Spleen (tissue), 11 donors: ENCODE measurements at regions not wholly inside any gene's neighbourhood (a gene's known extent, or its start where the extent isn't known, plus 50 kb on each side); places are given as distances from the start of the nearest gene placed in this dataset.

Experiments used
- DNase-seq: peaks from one replicate; pipeline ENCODE4 v3.0.0-alpha.2; 2020
- H3K27ac ChIP-seq, 8 donors: fragments of 200-600 bp; sonication (generic) in 7 of 8; 1 replicate in 4 of 8; 2 replicates in 4 of 8; pipeline versions ENCODE4 v1.5.0 to v1.8.0; 2016 to 2021; ENCODE audit warnings: inconsistent platforms in 4 of 8, mild to moderate bottlenecking in 4 of 8, moderate library complexity in 1 of 8
- H3K27me3 ChIP-seq, 7 donors: fragments of 200-600 bp; sonication (generic) in 6 of 7; replicated peaks in 1 of 7; 1 replicate in 4 of 7; 2 replicates in 3 of 7; pipeline versions ENCODE4 v1.5.0 to v1.8.0; 2016 to 2021; ENCODE audit warnings: inconsistent platforms in 3 of 7, mild to moderate bottlenecking in 1 of 7
- H3K36me3 ChIP-seq, 6 donors: fragments of 200-600 bp; sonication (generic) in 5 of 6; 1 replicate in 4 of 6; 2 replicates in 2 of 6; pipeline versions ENCODE4 v1.5.0 to v1.8.0; 2016 to 2021; ENCODE audit warnings: inconsistent platforms in 2 of 6
- H3K4me1 ChIP-seq, 6 donors: fragments of 200-600 bp; sonication (generic) in 5 of 6; 1 replicate in 3 of 6; 2 replicates in 3 of 6; pipeline versions ENCODE4 v1.5.0 to v1.8.0; 2016 to 2021; ENCODE audit warnings: inconsistent platforms in 3 of 6
- H3K4me3 ChIP-seq, 8 donors: fragments of 200-600 bp; sonication (generic) in 7 of 8; 1 replicate in 4 of 8; 2 replicates in 4 of 8; pipeline versions ENCODE4 v1.5.0 to v1.8.0; 2016 to 2021; ENCODE audit warnings: inconsistent platforms in 4 of 8, mild to moderate bottlenecking in 4 of 8, moderate library complexity in 2 of 8
- H3K9me3 ChIP-seq, 8 donors: fragments of 200-600 bp; sonication (generic) in 7 of 8; 1 replicate in 4 of 8; 2 replicates in 4 of 8; pipeline versions ENCODE4 v1.5.0 to v1.8.0; 2016 to 2021; ENCODE audit warnings: inconsistent platforms in 4 of 8
- POLR2A ChIP-seq, 3 donors: fragments of 450-650 bp; IDR thresholded peaks; one replicate each; pipeline ENCODE4 v1.5.1; 2017; ENCODE audit warnings: antibody characterized with exemption in 3 of 3, mild to moderate bottlenecking in 1 of 3
- POLR2AphosphoS5 ChIP-seq, 3 donors: sonication (generic); formaldehyde crosslinking; IDR thresholded peaks; one replicate each; pipeline ENCODE4 v1.5.1; 2017; ENCODE audit warnings: antibody characterized with exemption in 3 of 3
- WGBS, 5 donors: extraction: QIAGEN DNeasy Blood & Tissue Kit in 3 of 5; methylation state at CpG; one replicate each; pipeline versions ENCODE4 v1.1.5 to v1.1.7; 2013 to 2018; 5-methylcytosine and 5-hydroxymethylcytosine counted together
- intact Hi-C: fragments of 100-400 bp; cut with DNase I; formaldehyde crosslinking; loops from one replicate; pipeline ENCODE4 v1.15.0; 2023; ENCODE audit warnings: low total_unique reads
- TF ChIP-seq, protein P1 (sequence below), 11 experiments: fragments of 200-600 bp in 7 of 11; fragments of 450-650 bp in 4 of 11; sonication (generic) in 4 of 11; IDR thresholded peaks in 8 of 11; conservative IDR thresholded peaks in 3 of 11; 1 replicate in 7 of 11; 2 replicates in 4 of 11; pipeline versions ENCODE4 v1.4.0 to v1.8.0; 2016 to 2021; ENCODE audit warnings: antibody characterized with exemption in 11 of 11, inconsistent platforms in 4 of 11, mild to moderate bottlenecking in 1 of 11
- donor health status: healthy with polysubstance abuse.
- donor health status: DM: no; HTN: no; CAD: no; lungs with moderate emphysema.
- donor health status: DM: no; HTN: no; CAD: no.
- donor health status: Bipolar disorder and iron deficiency.
- donor health status: healthy.
- donor health status: DM: no; HTN: no; CAD: no.
- donor health status: DM: yes; HTN: yes; CAD: no.

DNA sequence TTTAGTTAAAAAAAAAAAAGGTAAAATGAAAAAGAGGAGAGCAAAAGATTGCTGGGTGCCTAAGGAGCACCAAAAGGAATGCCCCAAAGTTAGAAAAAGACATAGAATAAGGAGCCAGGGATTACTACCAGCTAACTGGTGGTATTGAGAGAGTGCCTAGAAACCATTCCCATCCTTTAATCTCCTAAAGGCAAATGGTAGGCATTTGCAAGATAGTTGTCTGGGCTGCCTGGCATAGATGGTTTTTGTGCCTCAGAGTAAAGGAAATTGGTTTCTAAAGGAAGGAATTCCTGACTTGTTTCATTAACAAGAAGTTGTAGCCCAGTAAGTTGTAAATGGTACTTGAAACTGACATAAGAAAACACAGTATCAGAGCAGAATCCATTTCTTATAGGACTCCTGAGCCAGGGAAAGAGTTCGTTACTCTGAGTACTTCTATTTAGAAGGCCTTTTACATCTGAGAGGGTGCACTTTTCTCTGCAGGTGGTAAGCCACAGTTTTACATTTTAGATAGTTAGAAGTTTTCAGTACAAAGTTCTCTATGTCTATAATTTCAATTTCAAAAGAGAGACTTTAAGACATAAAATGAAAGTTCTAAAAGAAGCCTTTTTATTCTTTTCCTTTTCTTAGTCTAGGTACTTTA lies 92.6 kb downstream of the OLFM4 start:
- H3K36me3 ChIP-seq: no peaks in the 10 kb centered on the region
- WGBS, 5 donors: 69 to 82% (median 78%) methylated on average over 1 of the region's 1 CpG
- no peak for DNase-seq
- intact Hi-C loops: no loop called here
- H3K9me3 ChIP-seq: peaks cover 0 to 11% (median 5%) of the 10 kb centered on the region in 8 donors
- no peaks in the 10 kb centered on the region for H3K4me1 ChIP-seq
- H3K4me3 ChIP-seq: no peak overlapping the region
- no peak overlapping the region for H3K27ac ChIP-seq
- H3K27me3 ChIP-seq: peaks cover 0 to 6% (median 0%) of the 10 kb centered on the region in 7 donors
- TF ChIP-seq, protein P1, sequence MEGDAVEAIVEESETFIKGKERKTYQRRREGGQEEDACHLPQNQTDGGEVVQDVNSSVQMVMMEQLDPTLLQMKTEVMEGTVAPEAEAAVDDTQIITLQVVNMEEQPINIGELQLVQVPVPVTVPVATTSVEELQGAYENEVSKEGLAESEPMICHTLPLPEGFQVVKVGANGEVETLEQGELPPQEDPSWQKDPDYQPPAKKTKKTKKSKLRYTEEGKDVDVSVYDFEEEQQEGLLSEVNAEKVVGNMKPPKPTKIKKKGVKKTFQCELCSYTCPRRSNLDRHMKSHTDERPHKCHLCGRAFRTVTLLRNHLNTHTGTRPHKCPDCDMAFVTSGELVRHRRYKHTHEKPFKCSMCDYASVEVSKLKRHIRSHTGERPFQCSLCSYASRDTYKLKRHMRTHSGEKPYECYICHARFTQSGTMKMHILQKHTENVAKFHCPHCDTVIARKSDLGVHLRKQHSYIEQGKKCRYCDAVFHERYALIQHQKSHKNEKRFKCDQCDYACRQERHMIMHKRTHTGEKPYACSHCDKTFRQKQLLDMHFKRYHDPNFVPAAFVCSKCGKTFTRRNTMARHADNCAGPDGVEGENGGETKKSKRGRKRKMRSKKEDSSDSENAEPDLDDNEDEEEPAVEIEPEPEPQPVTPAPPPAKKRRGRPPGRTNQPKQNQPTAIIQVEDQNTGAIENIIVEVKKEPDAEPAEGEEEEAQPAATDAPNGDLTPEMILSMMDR (IDR thresholded peaks at IDR 0.05 in 8 of 11, conservative IDR thresholded peaks at IDR 0.05 in 3 of 11): no peak
- TF ChIP-seq POLR2AphosphoS5 (IDR thresholded peaks at IDR 0.05) (no peak), POLR2A (IDR thresholded peaks at IDR 0.05) (no peak)

DNA sequence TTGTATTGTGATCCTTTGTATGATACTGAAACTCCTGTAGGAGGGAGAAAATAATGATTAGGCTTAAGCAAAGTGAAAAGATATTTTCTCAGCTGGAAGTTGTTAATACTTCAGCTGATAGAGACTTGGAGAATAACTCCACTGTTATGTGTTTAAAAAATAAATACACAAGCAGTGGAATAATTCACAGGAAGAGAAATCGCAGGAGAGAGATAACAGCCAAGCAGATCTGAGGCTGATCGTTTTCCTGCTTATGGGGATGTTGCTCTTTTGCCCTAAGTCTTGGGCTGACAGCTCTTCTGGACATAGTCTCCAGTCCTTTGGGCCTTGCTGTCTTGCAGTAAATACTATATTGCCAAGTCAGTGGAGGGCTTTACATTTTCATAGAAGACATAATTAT lies 93.3 kb downstream of the OLFM4 start:
- no peak for TF ChIP-seq POLR2AphosphoS5 (IDR thresholded peaks at IDR 0.05)
- TF ChIP-seq, protein P1 (IDR thresholded peaks at IDR 0.05 in 8 of 11, conservative IDR thresholded peaks at IDR 0.05 in 3 of 11): no peak
- no peak for DNase-seq
- H3K27ac ChIP-seq: no peak overlapping the region
- no peaks in the 10 kb centered on the region for H3K4me1 ChIP-seq
- peaks cover 0 to 11% (median 5%) of the 10 kb centered on the region in 8 donors for H3K9me3 ChIP-seq
- H3K4me3 ChIP-seq: no peak overlapping the region
- 23 to 65% (median 50%) methylated on average over 2 of the region's 2 CpGs for WGBS, 5 donors
- intact Hi-C loops: no loop called here
- peaks cover 0 to 6% (median 0%) of the 10 kb centered on the region in 7 donors for H3K27me3 ChIP-seq
- H3K36me3 ChIP-seq: no peaks in the 10 kb centered on the region

DNA sequence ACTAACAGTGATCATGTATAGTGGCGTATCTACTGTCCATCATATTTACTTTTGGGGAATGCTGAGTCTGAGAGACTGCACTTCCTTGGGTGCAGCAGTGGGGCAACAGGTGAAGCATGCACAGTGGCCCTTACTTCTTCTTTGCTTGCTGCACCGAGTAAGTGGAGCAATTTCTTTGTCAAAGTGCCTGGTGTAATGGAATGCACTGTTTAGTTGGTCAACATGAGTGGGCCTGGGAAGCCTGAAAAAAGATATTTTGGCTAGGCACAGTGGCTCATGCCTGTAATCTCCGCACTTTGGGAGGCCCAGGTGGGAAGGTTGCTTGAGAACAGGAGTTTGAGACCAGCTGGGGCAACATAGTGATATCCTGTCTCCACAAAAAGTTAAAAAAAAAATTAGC lies 94.9 kb downstream of the OLFM4 start:
- no peak for DNase-seq
- no peak overlapping the region for H3K27ac ChIP-seq
- peaks cover 0 to 6% (median 0%) of the 10 kb centered on the region in 7 donors for H3K27me3 ChIP-seq
- H3K36me3 ChIP-seq: no peaks in the 10 kb centered on the region
- H3K4me1 ChIP-seq: no peaks in the 10 kb centered on the region
- no peak for TF ChIP-seq POLR2A (IDR thresholded peaks at IDR 0.05)
- TF ChIP-seq, protein P1 (IDR thresholded peaks at IDR 0.05 in 8 of 11, conservative IDR thresholded peaks at IDR 0.05 in 3 of 11): no peak
- TF ChIP-seq POLR2AphosphoS5 (IDR thresholded peaks at IDR 0.05): no peak
- no peak overlapping the region for H3K4me3 ChIP-seq
- no peaks in the 10 kb centered on the region for H3K9me3 ChIP-seq
- WGBS, 5 donors: 73 to 85% (median 81%) methylated on average over 3 of the region's 3 CpGs
- intact Hi-C loops: no loop called here

DNA sequence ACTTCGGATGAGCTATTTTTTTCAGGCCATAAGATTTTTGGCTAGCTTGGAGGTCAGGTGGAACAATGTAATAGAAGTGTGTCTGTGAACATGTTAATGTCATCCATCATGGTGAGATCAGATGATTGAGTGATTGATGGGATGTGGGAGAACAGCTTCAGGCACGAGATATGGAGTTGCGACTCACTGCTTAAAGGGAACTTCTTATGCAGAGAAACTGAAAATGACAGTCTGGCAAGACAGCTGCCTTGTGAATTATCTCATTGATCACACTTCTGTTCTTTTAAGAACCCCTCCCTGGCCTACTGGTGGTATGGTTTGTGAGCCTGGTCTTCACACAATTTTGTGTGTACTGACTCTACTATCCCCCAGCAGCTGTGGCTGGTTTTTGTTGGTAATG lies 96.0 kb downstream of the OLFM4 start:
- Histone ChIP-seq H3K27ac (no peak overlapping the region), H3K36me3 (no peaks in the 10 kb centered on the region), H3K4me3 (no peak overlapping the region), H3K4me1 (no peaks in the 10 kb centered on the region), H3K27me3 (peaks cover 0 to 6% (median 0%) of the 10 kb centered on the region in 7 donors), H3K9me3 (no peaks in the 10 kb centered on the region)
- intact Hi-C loops: no loop called here
- 67 to 80% (median 76%) methylated on average over 3 of the region's 3 CpGs for WGBS, 5 donors
- DNase-seq: no peak
- TF ChIP-seq, protein P1 (IDR thresholded peaks at IDR 0.05 in 8 of 11, conservative IDR thresholded peaks at IDR 0.05 in 3 of 11): no peak
- TF ChIP-seq POLR2AphosphoS5 (IDR thresholded peaks at IDR 0.05) (no peak), POLR2A (IDR thresholded peaks at IDR 0.05) (no peak)
